ENCODE measurements at regions not wholly inside any gene's neighbourhood (a gene's known extent, or its start where the extent isn't known, plus 50 kb on each side); places are given as distances from the start of the nearest gene placed in this dataset.

DNA sequence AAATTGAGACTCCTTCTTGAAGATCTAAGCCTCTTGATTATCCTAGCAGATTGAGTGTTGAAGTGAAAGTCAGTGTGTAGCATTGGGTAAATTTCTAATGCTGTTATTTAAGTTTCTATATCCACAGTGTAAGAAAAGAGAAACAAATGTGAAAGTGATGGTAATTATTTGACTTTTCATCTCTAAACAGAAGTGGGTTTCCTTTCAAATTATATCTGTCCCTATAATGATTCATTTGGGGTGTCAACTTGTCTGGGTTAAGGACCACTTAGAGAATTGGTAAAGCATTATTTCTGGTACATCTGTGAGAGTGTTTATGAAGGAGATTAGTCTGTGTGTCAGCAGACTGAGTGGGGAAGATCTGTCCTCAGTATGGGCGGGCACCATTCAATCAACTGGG is 133.0 kb upstream of the HMCN1 start:
- no peak for TF ChIP-seq POLR2A (IDR thresholded peaks at IDR 0.05)
- TF ChIP-seq, protein P1, sequence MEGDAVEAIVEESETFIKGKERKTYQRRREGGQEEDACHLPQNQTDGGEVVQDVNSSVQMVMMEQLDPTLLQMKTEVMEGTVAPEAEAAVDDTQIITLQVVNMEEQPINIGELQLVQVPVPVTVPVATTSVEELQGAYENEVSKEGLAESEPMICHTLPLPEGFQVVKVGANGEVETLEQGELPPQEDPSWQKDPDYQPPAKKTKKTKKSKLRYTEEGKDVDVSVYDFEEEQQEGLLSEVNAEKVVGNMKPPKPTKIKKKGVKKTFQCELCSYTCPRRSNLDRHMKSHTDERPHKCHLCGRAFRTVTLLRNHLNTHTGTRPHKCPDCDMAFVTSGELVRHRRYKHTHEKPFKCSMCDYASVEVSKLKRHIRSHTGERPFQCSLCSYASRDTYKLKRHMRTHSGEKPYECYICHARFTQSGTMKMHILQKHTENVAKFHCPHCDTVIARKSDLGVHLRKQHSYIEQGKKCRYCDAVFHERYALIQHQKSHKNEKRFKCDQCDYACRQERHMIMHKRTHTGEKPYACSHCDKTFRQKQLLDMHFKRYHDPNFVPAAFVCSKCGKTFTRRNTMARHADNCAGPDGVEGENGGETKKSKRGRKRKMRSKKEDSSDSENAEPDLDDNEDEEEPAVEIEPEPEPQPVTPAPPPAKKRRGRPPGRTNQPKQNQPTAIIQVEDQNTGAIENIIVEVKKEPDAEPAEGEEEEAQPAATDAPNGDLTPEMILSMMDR (IDR thresholded peaks at IDR 0.05): no peak
